OCI-LY7 (cell line): ENCODE measurements at regions not wholly inside any gene's neighbourhood (a gene's known extent, or its start where the extent isn't known, plus 50 kb on each side); places are given as distances from the start of the nearest gene placed in this dataset.

Source experiments
- BruUV-seq: library from RNA; stranded (reverse); fragments of 400-500 nt; replicated peaks from 2 replicates; lab custom pipeline; 2021; lab: Mats Ljungman, UMichigan
- CTCF ChIA-PET: fragments of 300-600 bp; sonication (Branson Sonifier 250); formaldehyde crosslinking; loops from one replicate; lab custom pipeline; 2022; ENCODE audit warnings: antibody characterized with exemption; ENCODE audit not compliant: unreplicated experiment; lab: Charles Lee
- POLR2A ChIA-PET: fragments of 300-600 bp; sonication (Branson Sonifier 250); formaldehyde crosslinking; loops from one replicate; lab custom pipeline; 2022; ENCODE audit warnings: antibody characterized with exemption; lab: Charles Lee
- DNase-seq: peaks from one replicate; pipeline ENCODE4 v3.0.0-alpha.2; 2015; ENCODE audit warnings: low spot score
- H2AFZ ChIP-seq: fragments of 200-600 bp; sonication (generic), shearing (Covaris generic); 2 replicates; pipeline ENCODE4 v1.6.1; 2014; ENCODE audit warnings: mild to moderate bottlenecking, antibody characterized with exemption, low read length, moderate library complexity
- H3K27ac ChIP-seq: fragments of 200-600 bp; sonication (generic); 2 replicates; pipeline ENCODE4 v1.5.1; 2014; ENCODE audit warnings: mixed run types, low read depth, mild to moderate bottlenecking, moderate library complexity, low read length, inconsistent platforms; ENCODE audit not compliant: poor library complexity, severe bottlenecking
- H3K36me3 ChIP-seq: fragments of 200-600 bp; sonication (generic); 2 replicates; pipeline ENCODE4 v1.6.1; 2014; ENCODE audit warnings: mild to moderate bottlenecking, antibody characterized with exemption, low read length, moderate library complexity, mixed read lengths; ENCODE audit not compliant: insufficient read depth
- H3K4me1 ChIP-seq: fragments of 200-600 bp; sonication (generic); 2 replicates; pipeline ENCODE4 v1.5.1; 2014; ENCODE audit warnings: mild to moderate bottlenecking, low read length; ENCODE audit not compliant: insufficient read depth, poor library complexity, severe bottlenecking
- H3K4me2 ChIP-seq: fragments of 200-600 bp; sonication (generic); 2 replicates; pipeline ENCODE4 v1.6.1; 2014; ENCODE audit warnings: mild to moderate bottlenecking, low read length
- H3K4me3 ChIP-seq: fragments of 200-600 bp; sonication (generic); 2 replicates; pipeline ENCODE4 v1.5.1; 2014; ENCODE audit warnings: mild to moderate bottlenecking, low read depth, low read length; ENCODE audit not compliant: poor library complexity, severe bottlenecking
- H3K79me2 ChIP-seq: fragments of 200-600 bp; sonication (generic); 2 replicates; pipeline ENCODE4 v1.6.1; 2016; ENCODE audit warnings: low read depth, mild to moderate bottlenecking, low read length, moderate library complexity, mixed read lengths; ENCODE audit not compliant: insufficient read depth
- H3K9me2 ChIP-seq: fragments of 200-600 bp; sonication (generic); 2 replicates; pipeline ENCODE4 v1.6.1; 2016; ENCODE audit warnings: mild to moderate bottlenecking, low read length, mixed read lengths; ENCODE audit not compliant: insufficient read depth
- H3K9me3 ChIP-seq: fragments of 200-600 bp; sonication (generic); 2 replicates; pipeline ENCODE4 v1.6.1; 2014; ENCODE audit warnings: mild to moderate bottlenecking, mixed run types, low read length, mixed read lengths
- H4K20me1 ChIP-seq: fragments of 200-600 bp; sonication (generic); 2 replicates; pipeline ENCODE4 v1.6.1; 2014; ENCODE audit warnings: mild to moderate bottlenecking, antibody characterized with exemption, low read length, moderate library complexity, mixed read lengths; ENCODE audit not compliant: insufficient read depth
- EZH2phosphoT487 ChIP-seq: fragments of 200-600 bp; sonication (generic); IDR thresholded peaks from 2 replicates; pipeline ENCODE4 v1.6.1; 2018; ENCODE audit warnings: low read depth, borderline replicate concordance, mild to moderate bottlenecking, mixed run types, antibody characterized with exemption, low read length, moderate library complexity, mixed read lengths
- intact Hi-C: fragments of 100-400 bp; cut with micrococcal nuclease; formaldehyde crosslinking; loops from one replicate; pipeline ENCODE4 v1.10.0; 2022; ENCODE audit not compliant: unreplicated experiment
- TF ChIP-seq, protein P1 (sequence below): fragments of 200-600 bp; sonication (generic); conservative IDR thresholded peaks from 2 replicates; pipeline ENCODE4 v1.5.1; 2014; ENCODE audit warnings: mild to moderate bottlenecking, antibody characterized with exemption, low read length, moderate library complexity, mixed read lengths

DNA sequence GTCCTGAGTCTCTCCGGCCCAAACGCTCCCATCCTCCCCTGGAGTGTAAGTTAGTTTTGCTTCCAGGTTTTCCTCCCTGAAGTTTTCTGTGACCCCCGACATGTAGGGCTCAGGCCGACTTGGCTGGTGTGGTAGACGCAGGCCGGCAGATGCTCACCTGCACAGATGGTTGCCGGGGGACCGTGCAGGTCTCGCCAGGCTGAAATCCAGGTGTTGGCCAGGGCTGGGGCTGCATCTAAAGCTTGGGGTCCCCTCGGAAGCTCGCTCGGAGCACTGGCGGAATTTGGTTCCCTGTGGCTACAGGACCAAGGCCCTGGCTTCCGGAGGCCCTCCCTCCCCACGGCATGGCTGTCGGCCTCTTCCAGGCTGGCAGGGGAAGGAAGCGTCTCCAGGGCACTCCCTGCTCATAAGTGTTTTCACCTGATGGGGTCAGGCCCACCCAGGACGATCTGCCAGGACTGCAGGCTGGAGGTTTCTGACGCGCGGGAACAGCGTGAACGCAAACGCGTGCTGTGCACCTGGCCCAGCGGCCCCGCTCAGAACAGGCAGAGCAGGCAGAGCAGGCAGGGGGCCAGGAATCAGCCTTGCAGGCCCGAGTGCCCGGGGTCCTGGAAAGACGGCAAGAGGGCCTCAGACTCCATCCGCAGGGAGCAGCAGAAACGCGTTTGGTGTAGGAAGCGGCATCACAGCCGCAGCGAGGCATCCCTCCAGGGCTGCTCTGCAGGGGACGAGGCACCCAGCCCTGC, 258.2 kb downstream of the BRD1 start:
- CTCF ChIA-PET = no interaction called here
- no peaks in the 10 kb centered on the region for H4K20me1 ChIP-seq
- BruUV-seq = no TSS peak
- H3K9me2 ChIP-seq = no peaks in the 10 kb centered on the region
- H3K27ac ChIP-seq = no peak overlapping the region
- DNase-seq = no peak
- intact Hi-C loops = no loop called here
- H3K9me3 ChIP-seq = no peaks in the 10 kb centered on the region
- no peak overlapping the region for H3K4me3 ChIP-seq
- POLR2A ChIA-PET = no interaction called here
- no peak overlapping the region for H3K4me2 ChIP-seq
- no peaks in the 10 kb centered on the region for H3K79me2 ChIP-seq
- no peaks in the 10 kb centered on the region for H3K36me3 ChIP-seq
- TF ChIP-seq, protein P1, sequence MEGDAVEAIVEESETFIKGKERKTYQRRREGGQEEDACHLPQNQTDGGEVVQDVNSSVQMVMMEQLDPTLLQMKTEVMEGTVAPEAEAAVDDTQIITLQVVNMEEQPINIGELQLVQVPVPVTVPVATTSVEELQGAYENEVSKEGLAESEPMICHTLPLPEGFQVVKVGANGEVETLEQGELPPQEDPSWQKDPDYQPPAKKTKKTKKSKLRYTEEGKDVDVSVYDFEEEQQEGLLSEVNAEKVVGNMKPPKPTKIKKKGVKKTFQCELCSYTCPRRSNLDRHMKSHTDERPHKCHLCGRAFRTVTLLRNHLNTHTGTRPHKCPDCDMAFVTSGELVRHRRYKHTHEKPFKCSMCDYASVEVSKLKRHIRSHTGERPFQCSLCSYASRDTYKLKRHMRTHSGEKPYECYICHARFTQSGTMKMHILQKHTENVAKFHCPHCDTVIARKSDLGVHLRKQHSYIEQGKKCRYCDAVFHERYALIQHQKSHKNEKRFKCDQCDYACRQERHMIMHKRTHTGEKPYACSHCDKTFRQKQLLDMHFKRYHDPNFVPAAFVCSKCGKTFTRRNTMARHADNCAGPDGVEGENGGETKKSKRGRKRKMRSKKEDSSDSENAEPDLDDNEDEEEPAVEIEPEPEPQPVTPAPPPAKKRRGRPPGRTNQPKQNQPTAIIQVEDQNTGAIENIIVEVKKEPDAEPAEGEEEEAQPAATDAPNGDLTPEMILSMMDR = no peak
- no peak for TF ChIP-seq EZH2phosphoT487
- no peaks in the 10 kb centered on the region for H3K4me1 ChIP-seq
- no peak overlapping the region for H2AFZ ChIP-seq

DNA sequence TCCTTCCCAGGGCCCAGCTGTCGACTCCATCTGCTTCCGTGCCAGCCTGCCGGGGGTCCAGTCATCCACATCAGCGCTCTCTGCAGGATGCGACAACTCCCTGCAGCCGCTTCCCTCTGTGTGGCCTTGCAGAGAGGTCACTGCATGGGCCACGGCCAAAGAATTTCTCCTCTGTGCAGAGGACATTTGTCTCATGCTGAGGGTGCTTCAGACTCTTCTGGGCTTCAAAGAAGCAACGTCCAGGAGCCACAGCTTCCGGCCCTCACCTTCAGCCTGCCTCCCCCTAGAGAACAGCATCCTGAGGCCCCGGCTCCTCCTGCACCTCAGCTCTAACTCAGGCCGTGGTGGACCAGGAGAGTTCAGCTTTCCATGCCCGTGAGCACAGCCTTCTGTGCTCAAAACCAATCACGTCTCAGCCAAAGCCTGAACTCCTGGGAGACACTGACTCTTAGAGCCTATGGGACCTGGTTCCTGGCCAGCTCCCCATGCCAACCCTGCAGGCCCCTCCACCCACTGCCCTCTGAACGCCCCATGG, 258.9 kb downstream of the BRD1 start:
- ChIA-PET CTCF (no interaction called here), POLR2A (no interaction called here)
- H4K20me1 ChIP-seq = no peaks in the 10 kb centered on the region
- H3K79me2 ChIP-seq = no peaks in the 10 kb centered on the region
- H3K27ac ChIP-seq = no peak overlapping the region
- no peak overlapping the region for H3K4me3 ChIP-seq
- DNase-seq = no peak
- no peaks in the 10 kb centered on the region for H3K9me3 ChIP-seq
- H3K4me2 ChIP-seq = no peak overlapping the region
- no peaks in the 10 kb centered on the region for H3K36me3 ChIP-seq
- BruUV-seq = no TSS peak
- intact Hi-C loops = no loop called here
- no peak overlapping the region for H2AFZ ChIP-seq
- no peaks in the 10 kb centered on the region for H3K4me1 ChIP-seq
- H3K9me2 ChIP-seq = no peaks in the 10 kb centered on the region
- TF ChIP-seq EZH2phosphoT487 = no peak
- TF ChIP-seq, protein P1 = no peak
